ENCODE measurements at regions not wholly inside any gene's neighbourhood (a gene's known extent, or its start where the extent isn't known, plus 50 kb on each side); places are given as distances from the start of the nearest gene placed in this dataset.

DNA sequence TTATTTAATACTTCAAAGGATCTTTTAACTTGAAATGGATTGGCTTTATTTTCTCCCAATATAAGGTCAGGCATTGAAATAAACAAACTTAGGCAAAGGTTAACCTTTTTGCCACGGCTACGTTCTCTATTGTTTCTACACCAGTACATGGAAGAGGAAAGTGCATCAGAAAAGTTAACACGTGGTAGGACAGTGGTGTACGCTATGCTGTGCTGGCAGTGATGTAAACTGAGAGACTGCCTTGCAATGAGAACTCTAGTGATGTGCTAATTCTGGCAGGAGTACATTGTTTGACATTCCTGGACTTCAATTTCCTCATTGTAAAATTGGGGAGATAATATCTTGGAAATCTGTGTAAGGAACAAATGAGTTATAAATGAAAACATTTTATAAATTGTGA, 208.2 kb downstream of the TMA16 start:
- Histone ChIP-seq H3K9ac (ENCODE audit: low read length) (no peak overlapping the region), H2AFZ (ENCODE audit: low read depth, low read length) (no peak overlapping the region), H3K4me3 (ENCODE audit: low read length) (no peak overlapping the region), H3F3A (ENCODE audit: insufficient read depth, low read length, poor library complexity, severe bottlenecking) (no peaks in the 10 kb centered on the region), H3K9me3 (ENCODE audit: low read length) (no peaks in the 10 kb centered on the region), H3K27ac (ENCODE audit: low read length) (no peak overlapping the region), H3K27me3 (ENCODE audit: insufficient read depth, low read depth, low read length) (no peaks in the 10 kb centered on the region), H3K79me2 (replicated peaks; ENCODE audit: insufficient read depth, low read length) (no peaks in the 10 kb centered on the region), H3K9me2 (ENCODE audit: insufficient read depth, low read length) (no peaks in the 10 kb centered on the region), H3K4me2 (ENCODE audit: low read length) (no peak overlapping the region), H4K20me1 (ENCODE audit: insufficient read depth) (no peaks in the 10 kb centered on the region), H3K36me3 (ENCODE audit: insufficient read depth, low read length) (no peaks in the 10 kb centered on the region)
- TF ChIP-seq, protein P1, sequence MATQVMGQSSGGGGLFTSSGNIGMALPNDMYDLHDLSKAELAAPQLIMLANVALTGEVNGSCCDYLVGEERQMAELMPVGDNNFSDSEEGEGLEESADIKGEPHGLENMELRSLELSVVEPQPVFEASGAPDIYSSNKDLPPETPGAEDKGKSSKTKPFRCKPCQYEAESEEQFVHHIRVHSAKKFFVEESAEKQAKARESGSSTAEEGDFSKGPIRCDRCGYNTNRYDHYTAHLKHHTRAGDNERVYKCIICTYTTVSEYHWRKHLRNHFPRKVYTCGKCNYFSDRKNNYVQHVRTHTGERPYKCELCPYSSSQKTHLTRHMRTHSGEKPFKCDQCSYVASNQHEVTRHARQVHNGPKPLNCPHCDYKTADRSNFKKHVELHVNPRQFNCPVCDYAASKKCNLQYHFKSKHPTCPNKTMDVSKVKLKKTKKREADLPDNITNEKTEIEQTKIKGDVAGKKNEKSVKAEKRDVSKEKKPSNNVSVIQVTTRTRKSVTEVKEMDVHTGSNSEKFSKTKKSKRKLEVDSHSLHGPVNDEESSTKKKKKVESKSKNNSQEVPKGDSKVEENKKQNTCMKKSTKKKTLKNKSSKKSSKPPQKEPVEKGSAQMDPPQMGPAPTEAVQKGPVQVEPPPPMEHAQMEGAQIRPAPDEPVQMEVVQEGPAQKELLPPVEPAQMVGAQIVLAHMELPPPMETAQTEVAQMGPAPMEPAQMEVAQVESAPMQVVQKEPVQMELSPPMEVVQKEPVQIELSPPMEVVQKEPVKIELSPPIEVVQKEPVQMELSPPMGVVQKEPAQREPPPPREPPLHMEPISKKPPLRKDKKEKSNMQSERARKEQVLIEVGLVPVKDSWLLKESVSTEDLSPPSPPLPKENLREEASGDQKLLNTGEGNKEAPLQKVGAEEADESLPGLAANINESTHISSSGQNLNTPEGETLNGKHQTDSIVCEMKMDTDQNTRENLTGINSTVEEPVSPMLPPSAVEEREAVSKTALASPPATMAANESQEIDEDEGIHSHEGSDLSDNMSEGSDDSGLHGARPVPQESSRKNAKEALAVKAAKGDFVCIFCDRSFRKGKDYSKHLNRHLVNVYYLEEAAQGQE (IDR thresholded peaks at IDR 0.05; ENCODE audit: borderline replicate concordance): no peak
- TF ChIP-seq POLR2AphosphoS5 (IDR thresholded peaks at IDR 0.05): no peak
- TF ChIP-seq, protein P2, sequence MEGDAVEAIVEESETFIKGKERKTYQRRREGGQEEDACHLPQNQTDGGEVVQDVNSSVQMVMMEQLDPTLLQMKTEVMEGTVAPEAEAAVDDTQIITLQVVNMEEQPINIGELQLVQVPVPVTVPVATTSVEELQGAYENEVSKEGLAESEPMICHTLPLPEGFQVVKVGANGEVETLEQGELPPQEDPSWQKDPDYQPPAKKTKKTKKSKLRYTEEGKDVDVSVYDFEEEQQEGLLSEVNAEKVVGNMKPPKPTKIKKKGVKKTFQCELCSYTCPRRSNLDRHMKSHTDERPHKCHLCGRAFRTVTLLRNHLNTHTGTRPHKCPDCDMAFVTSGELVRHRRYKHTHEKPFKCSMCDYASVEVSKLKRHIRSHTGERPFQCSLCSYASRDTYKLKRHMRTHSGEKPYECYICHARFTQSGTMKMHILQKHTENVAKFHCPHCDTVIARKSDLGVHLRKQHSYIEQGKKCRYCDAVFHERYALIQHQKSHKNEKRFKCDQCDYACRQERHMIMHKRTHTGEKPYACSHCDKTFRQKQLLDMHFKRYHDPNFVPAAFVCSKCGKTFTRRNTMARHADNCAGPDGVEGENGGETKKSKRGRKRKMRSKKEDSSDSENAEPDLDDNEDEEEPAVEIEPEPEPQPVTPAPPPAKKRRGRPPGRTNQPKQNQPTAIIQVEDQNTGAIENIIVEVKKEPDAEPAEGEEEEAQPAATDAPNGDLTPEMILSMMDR (IDR thresholded peaks at IDR 0.05; ENCODE audit: poor library complexity, severe bottlenecking): no peak
- no peak for TF ChIP-seq RAD21 (conservative IDR thresholded peaks at IDR 0.05)
- TF ChIP-seq MXI1 (conservative IDR thresholded peaks at IDR 0.05; ENCODE audit: poor library complexity, severe bottlenecking): no peak
- no peak for TF ChIP-seq TAF1 (IDR thresholded peaks at IDR 0.05; ENCODE audit: low read depth)
- no peak for TF ChIP-seq EP300 (conservative IDR thresholded peaks at IDR 0.05; ENCODE audit: poor library complexity, severe bottlenecking)
- no peak for TF ChIP-seq SMC3 (conservative IDR thresholded peaks at IDR 0.05; ENCODE audit: poor library complexity)
- TF ChIP-seq EZH2 (IDR thresholded peaks at IDR 0.05; ENCODE audit: borderline replicate concordance, insufficient read depth, low read length, poor library complexity, severe bottlenecking): no peak

DNA sequence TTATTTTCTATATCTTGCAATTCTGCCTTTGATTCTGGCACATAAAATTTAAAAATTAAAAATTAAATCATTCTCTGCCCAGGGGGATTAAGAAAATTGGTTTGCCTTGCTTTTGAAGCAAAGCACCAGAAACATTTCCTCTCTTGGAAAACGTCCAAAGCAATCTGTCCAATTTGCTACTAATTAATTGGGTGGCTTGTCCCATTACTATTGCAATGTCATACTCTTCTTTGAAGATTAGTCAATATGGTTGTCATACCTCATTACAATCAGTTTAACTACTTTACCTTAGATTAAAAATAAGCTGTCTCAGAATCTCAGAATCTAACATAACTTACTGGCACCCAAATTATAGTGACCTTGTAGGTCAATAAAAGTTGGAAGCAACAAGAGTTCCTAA, 208.8 kb downstream of the TMA16 start:
- H4K20me1 ChIP-seq (ENCODE audit: insufficient read depth): no peaks in the 10 kb centered on the region

More for the DNA sequence above, 208.8 kb downstream of the TMA16 start:
- no peak overlapping the region for H3K9ac ChIP-seq (ENCODE audit: low read length)
- H3K36me3 ChIP-seq (ENCODE audit: insufficient read depth, low read length): no peaks in the 10 kb centered on the region
- H3K27me3 ChIP-seq (ENCODE audit: insufficient read depth, low read depth, low read length): no peaks in the 10 kb centered on the region
- H3K9me2 ChIP-seq (ENCODE audit: insufficient read depth, low read length): no peaks in the 10 kb centered on the region
- TF ChIP-seq POLR2AphosphoS5 (IDR thresholded peaks at IDR 0.05) (no peak), EZH2 (IDR thresholded peaks at IDR 0.05; ENCODE audit: borderline replicate concordance, insufficient read depth, low read length, poor library complexity, severe bottlenecking) (no peak), SMC3 (conservative IDR thresholded peaks at IDR 0.05; ENCODE audit: poor library complexity) (no peak), RAD21 (conservative IDR thresholded peaks at IDR 0.05) (no peak), EP300 (conservative IDR thresholded peaks at IDR 0.05; ENCODE audit: poor library complexity, severe bottlenecking) (no peak), MXI1 (conservative IDR thresholded peaks at IDR 0.05; ENCODE audit: poor library complexity, severe bottlenecking) (no peak), TAF1 (IDR thresholded peaks at IDR 0.05; ENCODE audit: low read depth) (no peak)
- TF ChIP-seq, protein P2 (IDR thresholded peaks at IDR 0.05; ENCODE audit: poor library complexity, severe bottlenecking): no peak
- TF ChIP-seq, protein P1 (IDR thresholded peaks at IDR 0.05; ENCODE audit: borderline replicate concordance): no peak
- H3K79me2 ChIP-seq (replicated peaks; ENCODE audit: insufficient read depth, low read length): no peaks in the 10 kb centered on the region
- no peaks in the 10 kb centered on the region for H3F3A ChIP-seq (ENCODE audit: insufficient read depth, low read length, poor library complexity, severe bottlenecking)
- no peaks in the 10 kb centered on the region for H3K9me3 ChIP-seq (ENCODE audit: low read length)
- H3K4me2 ChIP-seq (ENCODE audit: low read length): no peak overlapping the region
- no peak overlapping the region for H2AFZ ChIP-seq (ENCODE audit: low read depth, low read length)
- no peak overlapping the region for H3K4me3 ChIP-seq (ENCODE audit: low read length)
- H3K27ac ChIP-seq (ENCODE audit: low read length): no peak overlapping the region
